Mesothelial cell of epicardium (in vitro differentiated cells): ENCODE measurements at regions not wholly inside any gene's neighbourhood (a gene's known extent, or its start where the extent isn't known, plus 50 kb on each side); places are given as distances from the start of the nearest gene placed in this dataset.

Source experiments
- DNase-seq, 2 experiments: peaks; one replicate each; pipeline ENCODE4 v3.0.0; 2021; ENCODE audit warnings: low spot score in 2 of 2; ENCODE audit not compliant: unreplicated experiment in 2 of 2
- H3K27ac Mint-ChIP-seq: 2 replicates; pipeline ENCODE4 v1.8.0; 2021; ENCODE audit warnings: mixed read lengths
- H3K27me3 Mint-ChIP-seq: 2 replicates; pipeline ENCODE4 v1.8.0; 2021; ENCODE audit warnings: low read depth, mixed read lengths
- H3K36me3 Mint-ChIP-seq: 2 replicates; pipeline ENCODE4 v1.8.0; 2021; ENCODE audit warnings: mixed read lengths
- H3K4me1 Mint-ChIP-seq: 2 replicates; pipeline ENCODE4 v1.8.0; 2021; ENCODE audit warnings: mixed read lengths
- H3K4me3 Mint-ChIP-seq: 2 replicates; pipeline ENCODE4 v1.8.0; 2021; ENCODE audit warnings: mild to moderate bottlenecking, moderate library complexity, mixed read lengths
- H3K9me3 Mint-ChIP-seq: 2 replicates; pipeline ENCODE4 v1.8.0; 2021; ENCODE audit warnings: mixed read lengths
- CTCF ChIP-seq: fragments of 200-600 bp; sonication (generic); IDR thresholded peaks from one replicate; pipeline ENCODE4 v1.5.0; 2021; ENCODE audit warnings: antibody characterized with exemption; ENCODE audit not compliant: unreplicated experiment

GRCh38 chr5:69032009-69032408 lies 61.8 kb upstream of the SLC30A5 start:
- no peaks in the 10 kb centered on the region for H3K4me1 Mint-ChIP-seq
- no peak overlapping the region for H3K27ac Mint-ChIP-seq
- no peak for TF ChIP-seq CTCF
- peaks cover 2% of the 10 kb centered on the region for H3K27me3 Mint-ChIP-seq
- H3K36me3 Mint-ChIP-seq: no peaks in the 10 kb centered on the region
- no peak for DNase-seq
- H3K4me3 Mint-ChIP-seq: no peak overlapping the region
- H3K9me3 Mint-ChIP-seq: no peaks in the 10 kb centered on the region

GRCh38 chr5:69033690-69034089 lies 60.1 kb upstream of the SLC30A5 start:
- H3K36me3 Mint-ChIP-seq: no peaks in the 10 kb centered on the region
- peaks cover 2% of the 10 kb centered on the region for H3K27me3 Mint-ChIP-seq
- H3K9me3 Mint-ChIP-seq: no peaks in the 10 kb centered on the region
- H3K4me1 Mint-ChIP-seq: no peaks in the 10 kb centered on the region
- H3K4me3 Mint-ChIP-seq: no peak overlapping the region
- no peak overlapping the region for H3K27ac Mint-ChIP-seq
- TF ChIP-seq CTCF: no peak
- DNase-seq: no peak

GRCh38 chr5:69034898-69035297 lies 58.9 kb upstream of the SLC30A5 start:
- no peak for TF ChIP-seq CTCF
- H3K4me3 Mint-ChIP-seq: no peak overlapping the region
- no peaks in the 10 kb centered on the region for H3K4me1 Mint-ChIP-seq
- H3K36me3 Mint-ChIP-seq: no peaks in the 10 kb centered on the region
- H3K9me3 Mint-ChIP-seq: no peaks in the 10 kb centered on the region
- H3K27me3 Mint-ChIP-seq: peaks cover 2% of the 10 kb centered on the region
- no peak for DNase-seq
- H3K27ac Mint-ChIP-seq: no peak overlapping the region

- Mint-ChIP-seq H3K4me3 (no peak overlapping the region), H3K9me3 (no peaks in the 10 kb centered on the region), H3K36me3 (no peaks in the 10 kb centered on the region)
Observed at GRCh38 chr5:69035665-69036064, 58.1 kb upstream of the SLC30A5 start.

GRCh38 chr5:69038539-69038938 lies 55.3 kb upstream of the SLC30A5 start:
- Mint-ChIP-seq H3K4me1 (peaks cover 2% of the 10 kb centered on the region), H3K27ac (no peak overlapping the region)

More at GRCh38 chr5:69035665-69036064, 58.1 kb upstream of the SLC30A5 start:
- Mint-ChIP-seq H3K27ac (no peak overlapping the region), H3K4me1 (no peaks in the 10 kb centered on the region), H3K27me3 (peaks cover 2% of the 10 kb centered on the region)
- TF ChIP-seq CTCF: no peak
- DNase-seq: no peak

More at GRCh38 chr5:69038539-69038938, 55.3 kb upstream of the SLC30A5 start:
- DNase-seq: no peak
- no peak for TF ChIP-seq CTCF
- Mint-ChIP-seq H3K27me3 (no peaks in the 10 kb centered on the region), H3K36me3 (no peaks in the 10 kb centered on the region), H3K4me3 (no peak overlapping the region), H3K9me3 (no peaks in the 10 kb centered on the region)
